CD4-positive, alpha-beta T cell treated with Interleukin-17A for 1 hour (primary cell): ENCODE measurements at regions not wholly inside any gene's neighbourhood (a gene's known extent, or its start where the extent isn't known, plus 50 kb on each side); places are given as distances from the start of the nearest gene placed in this dataset.
"Not testable (repeated sequence)": the region's sequence is repeated elsewhere in the genome, so short reads cannot be mapped to it uniquely, and the experiment has no call there.

Experiments
- DNase-seq: peaks from one replicate; pipeline ENCODE4 v3.0.0-alpha.2; 2020

DNA sequence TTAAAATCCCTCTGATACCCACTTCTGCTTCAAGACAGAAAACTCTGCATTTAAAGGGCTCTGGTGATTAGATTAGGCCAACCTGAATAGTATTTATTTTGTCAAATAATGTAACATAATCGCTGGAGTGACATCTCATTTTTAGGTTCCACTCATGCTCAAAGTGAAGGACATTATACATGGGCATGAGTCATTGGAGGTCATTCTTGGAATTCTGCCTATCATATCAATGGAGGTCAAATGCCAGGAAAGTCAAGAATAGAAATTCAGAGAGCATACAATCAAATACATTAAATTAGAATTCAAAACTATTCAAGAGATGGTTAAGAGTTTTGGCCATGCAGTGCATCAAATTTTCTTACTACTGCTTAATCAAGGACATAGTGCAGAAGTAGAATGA lies 50.8 kb upstream of the PRSS1 start:
- no peak for DNase-seq

DNA sequence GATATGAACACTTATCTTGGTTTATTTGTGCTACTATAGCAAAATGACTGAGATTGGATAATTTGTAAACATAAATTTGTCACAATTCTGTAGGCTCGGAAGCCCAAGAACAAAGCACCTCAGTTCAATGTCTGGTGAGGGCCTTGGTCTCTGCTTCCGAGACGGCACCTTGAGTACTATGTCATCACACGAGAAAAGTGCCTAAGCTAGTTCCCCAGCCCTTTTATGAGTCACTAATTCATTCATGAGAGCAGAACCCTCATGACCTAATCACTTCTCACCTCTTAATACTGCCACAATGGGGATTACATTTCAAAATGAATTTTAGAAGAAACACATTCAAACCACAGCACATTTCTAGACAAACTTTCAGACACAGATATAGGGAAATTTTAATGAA lies 52.0 kb upstream of the PRSS1 start:
- DNase-seq: no peak

DNA sequence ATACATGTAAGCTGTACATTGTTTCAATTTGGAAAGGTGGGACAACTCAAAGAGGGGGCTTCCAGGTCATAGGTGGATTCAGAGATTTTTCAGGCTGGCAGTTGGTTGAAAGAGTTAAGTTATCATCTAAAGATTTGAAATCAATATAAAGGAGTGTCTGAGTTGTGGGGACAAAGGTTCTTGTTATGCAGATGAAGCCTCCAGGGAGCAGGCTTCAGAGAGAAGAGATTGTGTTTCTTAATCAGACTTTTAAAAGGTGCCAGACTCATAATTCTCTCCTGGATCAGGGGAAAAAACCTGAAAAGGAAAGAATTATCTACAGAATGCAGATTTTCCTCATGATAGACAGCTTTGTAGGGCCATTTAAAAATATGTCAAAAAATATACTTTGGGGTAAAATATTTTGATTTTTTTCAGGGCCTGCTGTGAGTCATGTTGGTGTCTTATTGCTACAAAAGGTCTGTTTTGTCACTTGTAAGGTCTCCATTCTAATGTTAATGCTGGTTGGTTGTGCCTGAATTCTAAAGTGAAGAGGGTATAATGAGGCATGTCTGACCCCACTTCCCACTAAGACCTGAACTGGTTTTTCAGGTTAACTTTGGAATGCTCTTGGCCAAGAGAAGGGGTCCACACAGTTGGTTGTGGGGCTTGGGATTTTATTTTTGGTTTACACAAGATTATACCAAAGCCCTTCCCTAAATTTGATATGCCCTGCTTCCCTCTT lies 52.7 kb upstream of the PRSS1 start:
- no peak for DNase-seq

DNA sequence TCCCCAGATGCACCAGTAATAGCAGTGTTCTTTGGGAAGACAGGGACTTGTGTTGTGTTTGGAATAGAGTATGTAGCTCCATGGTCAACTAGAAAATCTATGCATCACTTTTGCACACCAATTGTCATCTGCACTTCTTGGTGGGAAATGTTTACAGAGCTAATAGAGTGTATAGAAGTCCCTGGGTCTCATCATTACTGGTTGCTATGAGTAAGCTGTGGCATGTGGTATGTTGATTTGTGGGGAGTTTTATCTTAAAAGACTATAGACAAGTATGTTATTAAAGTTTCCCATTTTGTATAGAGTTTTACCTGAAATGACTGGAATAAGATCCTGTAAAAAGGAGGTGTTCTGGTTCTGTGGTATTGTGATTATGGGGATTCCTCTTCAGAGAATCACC lies 55.4 kb upstream of the PRSS1 start:
- no peak for DNase-seq

DNA sequence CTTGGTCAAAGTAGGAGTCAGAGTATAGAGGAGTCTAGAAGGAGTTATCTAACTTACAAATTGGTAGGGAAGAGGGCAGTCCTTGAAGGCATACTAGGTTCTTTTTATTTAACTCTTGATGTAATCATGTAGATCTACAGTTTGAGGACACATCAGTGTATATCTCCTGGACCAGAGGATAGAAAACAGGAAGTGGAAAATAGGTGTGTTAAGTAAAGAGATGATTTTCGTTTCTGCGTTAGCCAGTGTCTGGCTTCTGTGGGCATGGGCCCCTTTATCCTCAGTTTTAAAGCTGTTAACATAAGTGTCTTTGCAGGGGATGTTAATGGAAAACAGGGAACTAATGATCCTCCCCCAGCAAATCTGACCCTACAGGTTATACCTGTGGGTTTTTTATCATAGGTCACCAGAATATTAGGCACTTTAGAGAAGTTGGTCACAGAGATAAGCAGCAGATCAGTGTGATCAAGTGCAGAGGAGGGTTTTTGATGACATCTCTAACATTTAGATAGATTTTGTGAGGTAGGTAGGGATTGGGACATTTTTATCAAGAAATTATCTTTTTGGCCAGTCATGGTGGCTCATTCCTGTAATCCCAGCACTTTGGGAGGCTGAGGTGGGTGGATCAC lies 58.6 kb upstream of the PRSS1 start:
- no peak for DNase-seq

DNA sequence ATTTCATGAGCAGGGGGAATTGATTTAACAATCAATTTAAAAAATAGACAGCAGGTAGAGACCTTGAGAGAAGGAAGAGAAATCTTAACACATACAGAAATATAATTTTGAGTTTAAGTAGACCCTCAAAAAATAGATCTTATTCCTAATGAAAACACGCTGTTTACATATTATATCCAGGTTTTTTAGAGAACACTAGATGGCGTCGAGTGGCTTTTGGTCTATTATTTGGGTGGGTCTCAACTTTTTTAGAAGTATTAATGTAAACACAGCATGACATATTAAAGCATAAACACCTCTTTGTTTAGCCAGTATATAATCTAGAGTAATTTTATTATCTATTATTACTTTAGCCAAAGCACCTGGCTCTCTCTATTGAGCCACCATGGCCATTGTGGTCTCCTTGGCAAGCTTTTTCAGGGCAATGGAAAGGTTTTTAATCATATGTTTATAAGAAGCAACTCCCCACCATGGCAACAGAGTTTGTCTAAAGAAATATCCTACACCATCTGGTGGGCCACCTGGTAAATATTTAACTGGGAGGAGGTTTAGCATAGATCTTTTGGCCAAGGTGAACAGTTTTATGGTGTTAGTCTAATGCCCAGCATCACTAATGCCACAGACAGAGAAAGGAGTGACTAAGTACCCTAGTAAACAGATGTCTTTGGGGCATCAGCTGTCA lies 59.7 kb upstream of the PRSS1 start:
- no peak for DNase-seq

DNA sequence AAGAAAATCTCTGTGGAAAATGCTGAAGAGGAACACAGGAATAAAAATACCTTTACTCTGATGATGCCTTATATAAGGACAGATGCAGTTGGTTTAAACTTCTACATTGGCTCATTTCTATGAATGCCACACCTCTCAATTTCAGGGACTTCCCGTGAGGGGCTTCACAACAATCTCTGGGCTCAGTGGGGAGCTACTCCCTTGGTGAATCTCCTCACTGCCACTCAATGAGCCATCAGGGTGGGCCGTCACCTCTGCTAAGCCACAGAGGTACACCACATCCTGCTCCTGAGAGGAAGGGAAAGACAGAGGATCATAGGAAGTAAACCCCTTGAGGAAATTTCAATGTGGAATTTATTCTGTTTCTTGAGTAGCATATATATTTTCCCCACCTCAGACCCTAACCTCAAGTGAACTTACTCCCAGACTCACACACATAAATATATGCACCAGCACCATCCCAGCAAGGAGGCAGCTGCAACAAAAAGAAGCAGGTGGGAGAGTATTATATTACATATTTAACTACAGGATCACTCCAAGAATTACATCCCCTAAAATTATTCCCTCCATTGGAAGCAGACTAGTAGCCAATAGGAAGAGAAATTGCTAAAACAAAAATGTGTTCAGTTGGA lies 63.3 kb upstream of the PRSS1 start:
- peak; percentile 22 for DNase-seq

DNA sequence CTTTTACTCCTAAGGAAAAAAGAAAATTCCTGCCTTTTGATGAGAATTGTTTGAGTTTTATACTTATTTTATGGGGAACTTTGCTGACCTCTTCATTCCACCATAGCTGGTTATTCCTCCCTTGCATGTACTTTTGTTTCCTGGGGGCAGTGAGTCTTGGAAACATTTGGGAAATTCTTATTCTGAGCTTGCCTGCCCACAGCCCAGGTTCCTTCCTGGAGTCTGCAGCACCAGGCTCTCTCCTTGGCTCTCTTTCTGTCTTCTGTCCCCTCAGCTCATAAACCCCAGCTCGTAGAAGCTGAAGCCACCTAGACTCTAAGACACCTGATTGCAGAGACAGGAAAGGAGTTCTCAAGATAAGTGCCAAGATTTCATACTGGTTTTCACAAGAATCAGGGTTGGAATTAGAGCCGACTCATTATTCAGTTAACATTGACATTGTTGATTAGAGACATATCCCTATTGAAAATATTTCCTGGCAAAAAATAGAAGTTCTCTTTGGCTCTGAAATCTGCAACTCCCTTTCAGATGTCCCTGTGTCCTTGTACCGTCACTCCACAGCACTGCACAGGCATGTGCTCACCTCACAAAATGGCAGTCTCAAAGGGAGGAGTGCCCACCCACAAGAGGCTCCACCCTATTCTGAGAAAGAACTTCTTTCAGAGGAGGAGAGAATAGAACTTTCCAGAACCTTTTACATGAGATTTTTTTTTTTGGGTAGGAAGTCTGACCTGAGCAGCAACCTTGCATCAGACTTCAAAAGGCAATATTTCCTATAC lies 67.8 kb upstream of the PRSS1 start:
- DNase-seq: no peak

DNA sequence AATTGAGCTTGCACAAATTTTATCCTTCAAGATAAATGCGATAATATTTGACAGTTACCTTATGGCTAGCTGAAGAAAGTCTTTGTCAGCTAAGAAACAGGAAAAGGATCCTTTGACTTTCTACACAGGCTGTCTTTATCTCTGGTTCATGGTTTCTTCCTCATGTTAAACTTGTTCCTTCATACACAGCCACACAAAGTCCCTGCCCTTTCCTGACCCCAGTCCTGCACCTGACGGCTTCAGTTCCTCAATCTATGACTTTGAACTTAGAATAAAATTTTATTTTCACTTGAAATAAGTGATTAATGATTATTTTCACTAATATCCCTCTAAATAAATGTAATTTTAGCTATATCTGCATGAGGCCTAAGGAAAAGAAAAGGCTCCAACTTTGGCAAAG lies 77.8 kb upstream of the PRSS1 start:
- no peak for DNase-seq

DNA sequence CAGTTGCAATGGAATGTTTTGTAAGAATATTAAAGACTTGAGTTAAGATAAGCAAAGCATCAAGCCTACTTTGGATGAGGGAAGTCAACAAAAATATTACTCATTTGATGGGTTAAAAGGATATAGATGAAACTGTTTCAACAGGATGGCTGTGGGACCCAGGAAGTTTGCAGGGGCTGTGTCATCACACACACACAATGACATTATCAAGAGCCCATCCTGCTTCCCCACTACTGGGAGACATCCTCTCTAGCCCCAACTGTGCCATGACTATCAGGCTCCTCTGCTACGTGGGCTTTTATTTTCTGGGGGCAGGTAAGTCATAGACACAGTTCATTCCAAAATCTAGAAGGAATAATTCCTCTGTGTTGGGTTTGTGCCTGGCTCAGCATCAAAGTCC lies 78.8 kb upstream of the PRSS1 start:
- no peak for DNase-seq

DNA sequence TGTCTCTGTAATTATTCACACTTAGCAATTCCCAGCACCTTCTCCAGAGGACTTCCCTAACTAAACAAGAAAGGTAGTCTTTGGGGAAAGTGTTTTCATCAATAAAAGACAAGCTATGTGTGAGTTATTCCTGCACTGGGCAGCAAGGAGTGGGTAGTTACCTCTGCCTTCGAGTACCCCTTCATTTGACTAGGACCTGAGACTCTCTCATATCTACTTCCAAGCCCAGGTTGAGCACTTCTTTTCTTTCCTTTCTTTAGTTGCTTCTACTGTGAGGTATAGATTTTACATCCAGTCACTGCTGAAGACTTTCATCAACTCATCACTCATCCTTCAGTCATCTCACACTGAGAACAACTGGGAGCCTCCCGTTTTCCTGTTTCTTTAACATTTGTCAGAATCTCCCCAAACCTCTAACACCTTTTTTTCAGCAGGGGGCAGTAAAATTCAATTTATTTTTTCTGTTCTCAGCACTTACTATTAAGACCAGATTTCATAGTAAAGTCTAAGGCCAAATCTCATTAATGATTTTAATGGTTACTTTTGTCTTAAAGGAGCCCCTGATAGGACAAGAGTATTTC lies 80.1 kb upstream of the PRSS1 start:
- DNase-seq: peak; percentile 49

DNA sequence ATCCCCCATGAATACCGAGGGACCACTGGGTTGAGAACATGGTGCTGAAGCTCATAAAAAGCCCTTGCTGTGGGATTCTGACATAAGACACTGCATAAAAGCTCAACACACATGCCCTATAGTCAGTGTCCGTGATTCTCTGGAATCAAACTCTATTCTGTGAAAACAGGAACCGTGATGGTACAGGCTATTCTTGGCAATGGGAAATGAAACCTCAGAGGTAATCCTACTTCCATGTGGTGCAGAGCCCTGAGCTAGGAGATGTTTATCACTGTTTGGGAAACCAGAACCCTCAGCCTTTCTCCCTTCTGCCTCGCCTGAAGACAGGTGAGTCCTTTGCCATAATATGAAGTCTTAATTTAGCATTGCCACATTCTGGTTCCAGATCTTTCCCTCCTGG lies 80.8 kb upstream of the PRSS1 start:
- DNase-seq: no peak

DNA sequence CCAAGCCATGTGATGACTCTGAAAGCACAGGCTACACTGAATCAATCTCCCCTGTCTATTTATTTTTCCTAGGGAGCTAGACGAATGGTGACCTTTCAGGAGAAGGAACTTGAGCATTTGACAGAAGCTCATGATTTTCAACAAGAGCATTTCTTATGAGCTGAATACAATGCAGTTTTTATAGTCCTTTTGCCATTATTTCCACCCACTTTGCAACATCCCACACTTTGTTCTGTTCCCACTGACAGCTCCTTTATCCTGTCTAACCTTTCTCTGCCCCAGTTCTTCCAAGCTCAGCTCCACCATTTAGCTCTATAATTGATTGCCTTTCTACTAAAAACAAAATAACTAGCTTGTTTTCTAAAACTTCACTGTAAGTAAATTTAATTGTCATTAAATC lies 91.9 kb upstream of the PRSS1 start:
- DNase-seq: no peak

DNA sequence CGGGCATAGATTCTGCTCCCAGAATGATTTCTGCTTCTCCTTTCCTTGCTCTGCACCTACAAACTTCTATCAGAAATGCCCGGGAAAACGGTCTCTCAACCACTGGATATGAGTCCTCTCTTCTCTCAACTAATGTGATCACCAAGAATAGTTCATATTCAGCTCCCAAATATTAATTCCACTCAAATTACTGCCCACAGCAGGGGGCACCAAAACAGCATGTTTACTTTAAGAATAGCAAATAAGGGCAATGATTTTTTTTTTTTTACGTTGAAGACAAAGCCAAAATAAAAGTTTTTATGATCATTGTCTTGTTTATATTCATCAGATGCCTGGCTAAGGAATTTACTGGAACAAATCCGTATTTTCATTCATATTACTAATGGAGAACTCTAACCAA lies 94.9 kb upstream of the PRSS1 start:
- no peak for DNase-seq

DNA sequence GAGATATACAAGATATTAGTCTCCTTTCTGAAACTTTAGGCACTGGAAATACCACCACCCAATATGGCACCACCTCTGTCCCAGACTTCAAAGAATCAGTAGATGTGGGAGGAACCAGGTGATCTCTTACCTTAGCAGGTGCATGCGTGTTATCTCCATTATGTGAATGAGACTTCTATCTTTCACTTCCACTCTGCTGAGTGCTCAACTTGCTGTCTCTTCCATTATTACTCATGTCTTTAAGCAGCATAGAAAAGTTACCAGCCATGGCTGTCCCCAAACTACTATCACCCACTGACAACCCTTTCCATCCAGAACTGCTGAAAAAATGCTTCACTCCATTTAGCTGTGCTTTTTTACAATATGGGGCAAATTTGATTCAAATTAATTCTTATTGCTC lies 101.5 kb upstream of the PRSS1 start:
- no peak for DNase-seq

DNA sequence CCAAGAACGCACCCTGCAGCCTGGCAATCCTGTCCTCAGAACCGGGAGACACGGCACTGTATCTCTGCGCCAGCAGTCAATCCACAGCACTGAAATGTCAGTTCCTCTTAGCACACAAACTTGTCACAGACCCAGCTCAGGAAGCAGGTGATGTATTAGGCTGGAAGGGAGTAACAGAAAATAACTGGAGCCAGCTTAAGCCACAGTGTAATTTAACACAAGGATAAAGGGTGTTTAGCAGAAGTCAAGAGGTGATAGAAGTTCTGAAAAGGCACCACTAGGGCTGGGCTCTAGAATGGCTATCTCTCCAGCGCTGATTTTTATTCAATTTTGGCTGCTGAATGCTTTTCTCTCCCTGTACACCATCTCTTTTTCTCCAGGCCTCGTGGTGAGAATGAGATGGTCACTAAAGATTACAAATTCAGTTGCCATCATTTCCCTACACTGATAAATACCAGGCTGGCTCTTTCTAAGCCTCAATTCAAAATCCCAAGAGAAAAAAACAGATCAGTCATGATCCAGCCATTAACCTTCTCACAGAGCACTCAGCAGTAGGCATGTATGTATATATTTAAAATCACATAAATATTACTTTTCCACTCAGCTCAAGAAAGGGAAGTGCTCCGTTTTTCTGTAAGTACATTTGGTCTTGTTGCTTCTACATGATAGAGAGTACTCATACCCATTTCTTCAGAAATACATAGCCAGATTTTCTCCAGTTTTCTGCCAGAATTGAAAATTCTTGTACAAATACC lies 102.7 kb upstream of the PRSS1 start:
- DNase-seq: no peak

DNA sequence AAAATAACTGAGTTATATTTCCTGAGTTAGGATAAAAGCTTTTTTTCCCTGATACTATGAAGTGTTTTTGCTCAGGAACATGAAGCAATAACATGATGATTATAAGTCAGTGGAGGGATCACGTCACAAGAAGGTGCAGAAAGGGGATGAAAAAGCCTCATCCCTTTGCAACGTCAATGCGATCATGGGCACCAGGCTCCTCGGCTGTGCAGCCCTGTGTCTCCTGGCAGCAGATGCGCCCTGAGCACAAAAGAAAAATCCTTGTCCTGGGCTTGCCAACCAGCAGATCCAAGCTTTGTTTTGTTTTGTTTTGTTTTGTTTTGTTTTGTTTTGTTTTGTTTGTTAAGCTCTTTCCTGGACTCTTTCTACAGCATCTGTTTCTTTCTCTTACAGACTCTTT lies 103.5 kb upstream of the PRSS1 start:
- DNase-seq: no peak

DNA sequence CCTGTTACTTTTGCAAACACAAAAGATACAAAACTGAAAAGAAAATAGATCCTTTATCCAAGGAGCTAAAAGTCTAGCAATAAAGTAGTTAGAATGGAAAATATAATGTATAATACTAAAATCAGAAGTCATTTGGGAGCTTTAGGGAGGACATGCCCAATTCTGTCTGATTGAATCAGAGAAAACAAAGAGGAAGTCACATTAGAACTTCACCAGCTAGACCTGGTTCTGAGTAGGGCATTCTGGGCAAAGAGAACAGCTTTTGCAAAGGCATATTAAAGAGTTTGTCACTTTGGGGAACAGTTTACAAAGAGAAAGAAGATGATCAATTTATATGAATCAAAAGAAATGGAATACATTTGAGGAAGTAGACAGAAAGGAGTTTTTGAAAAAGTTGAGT lies 107.0 kb upstream of the PRSS1 start:
- DNase-seq: no peak

DNA sequence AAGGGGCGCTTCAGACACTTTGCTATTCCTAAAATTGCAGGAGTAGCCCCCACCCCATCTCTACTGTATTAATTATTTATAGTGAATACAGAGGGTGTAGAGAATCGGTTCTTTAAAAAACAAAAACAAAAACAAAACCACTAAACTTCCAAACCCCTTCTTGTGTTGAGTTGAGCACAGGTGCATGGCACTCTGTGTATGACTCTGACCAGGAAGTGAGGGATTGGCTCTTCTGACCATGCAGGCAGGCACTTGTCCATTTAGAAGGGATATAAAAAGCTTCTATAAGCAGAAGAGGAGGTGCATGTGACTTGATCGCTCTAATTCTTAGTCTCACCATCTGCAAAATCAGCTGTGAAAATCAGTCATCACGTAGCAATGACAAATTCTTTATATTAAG lies 108.0 kb upstream of the PRSS1 start:
- not testable (repeated sequence) for DNase-seq

DNA sequence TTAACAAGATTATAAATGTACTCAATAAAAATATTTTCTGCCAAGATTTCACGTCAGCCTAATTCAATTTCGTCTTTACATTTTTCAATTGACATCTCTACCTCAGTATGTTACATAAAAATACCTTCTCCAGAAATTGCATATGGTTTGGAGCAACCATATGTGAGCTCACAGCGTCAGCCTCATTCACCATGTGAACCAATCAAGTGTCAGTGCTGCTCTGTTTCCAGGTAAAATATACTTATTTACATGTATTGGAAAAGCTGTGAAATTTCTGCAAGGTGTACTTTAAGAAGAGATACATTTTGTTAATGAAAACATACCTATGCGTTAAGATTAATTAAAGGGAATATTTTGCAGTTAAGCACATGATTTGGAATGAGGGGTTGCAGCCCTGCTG lies 110.7 kb upstream of the PRSS1 start:
- no peak for DNase-seq

DNA sequence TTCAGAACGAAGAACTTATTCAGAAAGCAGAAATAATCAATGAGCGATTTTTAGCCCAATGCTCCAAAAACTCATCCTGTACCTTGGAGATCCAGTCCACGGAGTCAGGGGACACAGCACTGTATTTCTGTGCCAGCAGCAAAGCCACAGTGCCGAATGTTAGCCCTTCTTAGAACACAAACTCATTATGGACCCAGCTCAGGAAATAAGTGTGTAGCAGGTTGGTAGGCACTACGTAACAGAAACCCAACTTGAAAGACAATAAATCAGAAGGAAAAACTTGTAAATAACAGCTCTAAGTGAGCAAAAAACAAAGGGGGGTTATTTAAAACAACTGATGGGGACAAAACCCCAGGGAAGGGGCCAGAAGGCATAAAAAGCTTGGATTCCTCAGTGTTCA lies 112.0 kb upstream of the PRSS1 start:
- DNase-seq: peak; percentile 28

DNA sequence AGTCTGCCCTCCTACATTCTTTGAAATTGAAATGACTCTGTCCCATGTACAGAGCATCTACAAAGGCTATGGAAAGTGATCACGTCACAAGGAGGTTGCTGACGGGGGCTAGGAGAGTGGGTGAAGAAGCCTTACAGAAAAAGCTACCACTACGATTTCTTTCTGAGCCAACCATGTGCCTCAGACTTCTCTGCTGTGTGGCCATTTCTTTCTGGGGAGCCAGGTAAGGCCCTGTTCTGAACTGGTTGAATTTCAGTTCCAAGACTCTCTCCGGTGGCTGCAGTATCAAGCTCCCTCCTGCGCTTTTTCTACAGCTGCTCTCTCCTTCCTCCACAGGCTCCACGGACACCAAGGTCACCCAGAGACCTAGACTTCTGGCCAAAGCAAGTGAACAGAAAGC lies 112.5 kb upstream of the PRSS1 start:
- peak; percentile 56 for DNase-seq
